Cardiac muscle cell (in vitro differentiated cells and primary cell): ENCODE measurements at regions not wholly inside any gene's neighbourhood (a gene's known extent, or its start where the extent isn't known, plus 50 kb on each side); places are given as distances from the start of the nearest gene placed in this dataset.
A peak's percentile ranks its signal among the peaks of the same experiment; 100 is the strongest.

Source experiments
- DNase-seq, 2 donors: peaks; one replicate each; pipeline versions ENCODE4 v3.0.0 to v3.0.0-alpha.2; 2010 to 2017; ENCODE audit warnings: low read depth in 1 of 2, low spot score in 1 of 2
- H3K27ac ChIP-seq: fragments of 200-600 bp; sonication (generic); 2 replicates; pipeline ENCODE4 v1.5.1; 2016
- H3K27me3 ChIP-seq: fragments of 200-600 bp; sonication (generic); 2 replicates; pipeline ENCODE4 v1.6.0; 2016; ENCODE audit warnings: control low read depth
- H3K36me3 ChIP-seq: fragments of 200-600 bp; sonication (generic); 2 replicates; pipeline ENCODE4 v1.5.1; 2016; ENCODE audit warnings: control low read depth
- H3K4me1 ChIP-seq: fragments of 200-600 bp; sonication (generic); 2 replicates; pipeline ENCODE4 v1.8.1; 2017; ENCODE audit warnings: low read depth, mild to moderate bottlenecking, mixed run types
- H3K4me3 ChIP-seq: fragments of 200-600 bp; sonication (generic); 2 replicates; pipeline ENCODE4 v1.5.1; 2016; ENCODE audit warnings: mild to moderate bottlenecking
- H3K9me3 ChIP-seq: fragments of 200-600 bp; sonication (generic); 2 replicates; pipeline ENCODE4 v1.5.1; 2017; ENCODE audit warnings: low read depth, mild to moderate bottlenecking, control low read depth
- TF ChIP-seq, protein P1 (sequence below): IDR thresholded peaks from 2 replicates; pipeline ENCODE4 v1.5.1; 2012; ENCODE audit warnings: low read depth, mild to moderate bottlenecking, low read length

DNA sequence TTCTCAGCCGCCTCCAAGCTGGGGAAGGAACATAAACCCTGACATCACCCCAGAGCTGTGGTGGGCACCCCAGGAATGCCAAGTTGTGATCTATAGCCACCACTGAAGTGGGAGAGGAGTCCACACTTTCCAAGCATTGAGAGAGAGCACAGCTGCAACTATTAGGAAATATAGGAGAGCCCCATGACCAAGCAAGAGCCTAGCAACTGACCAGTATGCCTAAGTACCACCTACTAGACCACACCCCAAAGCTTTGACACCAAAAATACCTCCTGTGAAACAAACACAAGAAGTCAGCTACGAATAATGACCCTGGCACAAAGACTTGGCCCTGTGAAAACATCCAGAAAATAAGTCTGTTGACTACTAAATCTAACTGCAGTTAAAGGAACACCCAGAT lies 804.1 kb upstream of the IGFBP3 start:
- H3K4me3 ChIP-seq: no peak overlapping the region
- H3K36me3 ChIP-seq: no peaks in the 10 kb centered on the region
- H3K9me3 ChIP-seq: no peaks in the 10 kb centered on the region
- no peak for DNase-seq
- H3K27me3 ChIP-seq: no peaks in the 10 kb centered on the region
- no peak overlapping the region for H3K27ac ChIP-seq
- TF ChIP-seq, protein P1, sequence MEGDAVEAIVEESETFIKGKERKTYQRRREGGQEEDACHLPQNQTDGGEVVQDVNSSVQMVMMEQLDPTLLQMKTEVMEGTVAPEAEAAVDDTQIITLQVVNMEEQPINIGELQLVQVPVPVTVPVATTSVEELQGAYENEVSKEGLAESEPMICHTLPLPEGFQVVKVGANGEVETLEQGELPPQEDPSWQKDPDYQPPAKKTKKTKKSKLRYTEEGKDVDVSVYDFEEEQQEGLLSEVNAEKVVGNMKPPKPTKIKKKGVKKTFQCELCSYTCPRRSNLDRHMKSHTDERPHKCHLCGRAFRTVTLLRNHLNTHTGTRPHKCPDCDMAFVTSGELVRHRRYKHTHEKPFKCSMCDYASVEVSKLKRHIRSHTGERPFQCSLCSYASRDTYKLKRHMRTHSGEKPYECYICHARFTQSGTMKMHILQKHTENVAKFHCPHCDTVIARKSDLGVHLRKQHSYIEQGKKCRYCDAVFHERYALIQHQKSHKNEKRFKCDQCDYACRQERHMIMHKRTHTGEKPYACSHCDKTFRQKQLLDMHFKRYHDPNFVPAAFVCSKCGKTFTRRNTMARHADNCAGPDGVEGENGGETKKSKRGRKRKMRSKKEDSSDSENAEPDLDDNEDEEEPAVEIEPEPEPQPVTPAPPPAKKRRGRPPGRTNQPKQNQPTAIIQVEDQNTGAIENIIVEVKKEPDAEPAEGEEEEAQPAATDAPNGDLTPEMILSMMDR: no peak
- H3K4me1 ChIP-seq: no peaks in the 10 kb centered on the region

DNA sequence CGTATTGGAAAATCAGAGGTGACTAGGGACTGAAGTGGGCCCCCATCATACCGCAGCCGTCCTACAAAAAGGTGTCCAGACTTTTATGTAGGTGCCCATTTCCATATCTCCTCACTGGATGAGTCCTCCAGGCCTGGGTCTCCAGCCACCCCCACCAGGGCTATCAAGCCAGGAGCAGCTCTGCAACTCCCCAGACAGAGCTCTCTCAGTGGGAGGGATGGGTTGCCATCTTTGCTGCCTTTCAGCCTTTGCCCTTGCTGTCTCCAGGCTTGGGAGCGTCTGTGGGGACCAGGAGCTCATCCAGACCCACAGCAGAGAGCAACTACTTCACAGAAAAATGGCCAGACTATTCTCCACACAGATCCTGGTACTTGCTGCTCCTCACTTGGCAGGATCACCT lies 802.7 kb upstream of the IGFBP3 start:
- no peak for DNase-seq
- TF ChIP-seq, protein P1: no peak
- no peak overlapping the region for H3K4me3 ChIP-seq

GRCh38 chr7:46723003-46723402 lies 801.9 kb upstream of the IGFBP3 start:
- no peak for DNase-seq
- no peaks in the 10 kb centered on the region for H3K36me3 ChIP-seq
- H3K4me3 ChIP-seq: no peak overlapping the region
- TF ChIP-seq, protein P1: no peak
- H3K27me3 ChIP-seq: no peaks in the 10 kb centered on the region
- no peak overlapping the region for H3K27ac ChIP-seq
- no peaks in the 10 kb centered on the region for H3K4me1 ChIP-seq
- no peaks in the 10 kb centered on the region for H3K9me3 ChIP-seq

More for the DNA sequence above, 802.7 kb upstream of the IGFBP3 start:
- H3K36me3 ChIP-seq: no peaks in the 10 kb centered on the region
- H3K27me3 ChIP-seq: no peaks in the 10 kb centered on the region
- H3K9me3 ChIP-seq: no peaks in the 10 kb centered on the region
- no peaks in the 10 kb centered on the region for H3K4me1 ChIP-seq
- no peak overlapping the region for H3K27ac ChIP-seq

DNA sequence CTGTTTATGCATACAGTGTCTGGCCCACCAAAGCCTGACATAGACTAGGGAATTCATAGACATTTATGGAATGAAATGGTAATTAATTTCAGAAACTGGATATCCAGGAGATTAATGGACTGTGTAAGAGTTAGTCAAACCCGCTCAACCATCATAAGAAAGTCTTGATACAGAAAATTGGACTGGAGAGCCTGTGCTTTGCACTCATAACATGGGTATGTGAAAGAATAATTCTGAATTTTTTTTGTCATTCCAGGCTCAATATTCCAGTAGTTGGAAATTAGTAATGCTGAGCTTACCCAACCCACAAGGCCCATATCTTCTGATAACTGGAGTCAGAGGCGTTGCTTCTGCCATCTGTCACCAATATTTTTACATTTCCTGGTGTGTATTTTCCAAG lies 799.7 kb upstream of the IGFBP3 start:
- no peaks in the 10 kb centered on the region for H3K27me3 ChIP-seq
- no peak for DNase-seq
- TF ChIP-seq, protein P1: no peak
- no peak overlapping the region for H3K27ac ChIP-seq
- no peaks in the 10 kb centered on the region for H3K36me3 ChIP-seq
- H3K4me3 ChIP-seq: no peak overlapping the region
- no peaks in the 10 kb centered on the region for H3K4me1 ChIP-seq
- no peaks in the 10 kb centered on the region for H3K9me3 ChIP-seq

- TF ChIP-seq, protein P1: no peak
- no peak overlapping the region for H3K4me3 ChIP-seq
- H3K9me3 ChIP-seq: no peaks in the 10 kb centered on the region
- H3K4me1 ChIP-seq: peaks cover under 1% of the 10 kb centered on the region
- no peak for DNase-seq
- H3K36me3 ChIP-seq: no peaks in the 10 kb centered on the region
- no peaks in the 10 kb centered on the region for H3K27me3 ChIP-seq
- no peak overlapping the region for H3K27ac ChIP-seq
Observed at GRCh38 chr7:46719616-46720015, 798.5 kb upstream of the IGFBP3 start.

GRCh38 chr7:46716926-46717325 lies 795.9 kb upstream of the IGFBP3 start:
- H3K27me3 ChIP-seq: no peaks in the 10 kb centered on the region
- no peaks in the 10 kb centered on the region for H3K9me3 ChIP-seq
- H3K4me3 ChIP-seq: no peak overlapping the region
- peaks cover 12% of the 10 kb centered on the region for H3K4me1 ChIP-seq
- DNase-seq: peak in 1 of 2 donors; percentile 28
- TF ChIP-seq, protein P1: no peak
- H3K36me3 ChIP-seq: no peaks in the 10 kb centered on the region
- no peak overlapping the region for H3K27ac ChIP-seq
